H1 (cell line): ENCODE measurements at regions not wholly inside any gene's neighbourhood (a gene's known extent, or its start where the extent isn't known, plus 50 kb on each side); places are given as distances from the start of the nearest gene placed in this dataset.

Source experiments
- CREB1 ChIP-seq: IDR thresholded peaks from 2 replicates; pipeline ENCODE4 v1.6.1; 2012; ENCODE audit warnings: inconsistent platforms
- CTBP2 ChIP-seq: IDR thresholded peaks from 2 replicates; pipeline ENCODE4 v1.7.0; 2011; ENCODE audit warnings: borderline replicate concordance, mild to moderate bottlenecking, moderate library complexity, mixed read lengths, low read length; ENCODE audit not compliant: insufficient read depth, insufficient read length

DNA sequence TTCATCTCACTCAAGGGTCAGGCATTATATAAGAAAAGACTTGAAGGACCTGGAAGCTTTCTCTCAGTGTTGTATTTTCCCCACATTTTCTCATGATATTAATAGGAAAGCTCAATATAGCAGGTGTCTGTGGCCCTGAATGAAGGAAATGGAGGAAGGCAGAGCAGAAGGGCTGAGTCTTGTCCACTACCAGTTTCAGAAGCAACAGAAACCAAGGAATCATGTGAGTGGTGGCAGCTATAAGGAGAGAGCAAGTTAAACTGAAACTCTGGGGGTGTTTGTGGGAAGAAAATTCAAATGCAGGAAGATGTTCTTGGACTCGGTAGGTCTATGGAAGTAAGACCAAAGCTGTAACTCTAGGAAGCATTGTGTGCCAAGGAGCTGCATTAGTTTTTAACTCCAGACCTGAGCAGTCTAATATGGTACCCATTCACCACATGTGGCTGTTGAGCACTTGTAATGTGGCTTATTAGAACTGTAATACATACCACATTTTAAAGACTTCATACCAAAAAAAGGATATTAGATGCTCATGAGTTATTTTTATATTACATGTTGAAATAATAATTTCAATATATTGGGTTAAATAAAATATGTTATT lies 278.8 kb upstream of the GADL1 start (continued):
- TF ChIP-seq CTBP2 (no peak), CREB1 (no peak)
